ENCODE measurements at regions not wholly inside any gene's neighbourhood (a gene's known extent, or its start where the extent isn't known, plus 50 kb on each side); places are given as distances from the start of the nearest gene placed in this dataset.

- no peak for TF ChIP-seq CTCF (IDR thresholded peaks at IDR 0.05)
- no peaks in the 10 kb centered on the region for H3K9me3 ChIP-seq
- H3K36me3 ChIP-seq, result no peaks in the 10 kb centered on the region
- DNase-seq (no peak), ATAC-seq (no peak)
- no peak overlapping the region for H3K4me3 ChIP-seq
- WGBS, 2 donors, result 91% methylated on average over 2 of the region's 2 CpGs
- no peaks in the 10 kb centered on the region for H3K27me3 ChIP-seq
- no peak overlapping the region for H3K27ac ChIP-seq
- H3K4me1 ChIP-seq, result no peaks in the 10 kb centered on the region
- intact Hi-C loops (cut with DNase I), result no loop called here
Measured at GRCh38 chr4:123470640-123471039, 74.0 kb downstream of the SPRY1 start.

GRCh38 chr4:123471655-123472369, 75.2 kb downstream of the SPRY1 start:
- Histone ChIP-seq H3K4me3 (no peak overlapping the region), H3K9me3 (no peaks in the 10 kb centered on the region), H3K27ac (no peak overlapping the region), H3K27me3 (no peaks in the 10 kb centered on the region), H3K36me3 (no peaks in the 10 kb centered on the region), H3K4me1 (no peaks in the 10 kb centered on the region)
- 93 to 95% methylated on average over 3 of the region's 3 CpGs for WGBS, 2 donors
- no peak for DNase-seq
- no peak for TF ChIP-seq CTCF (IDR thresholded peaks at IDR 0.05)
- intact Hi-C loops (cut with DNase I), result no loop called here
- no peak for ATAC-seq

GRCh38 chr4:123474817-123475216, 78.2 kb downstream of the SPRY1 start:
- Histone ChIP-seq H3K9me3 (no peaks in the 10 kb centered on the region), H3K4me1 (peaks cover 0 to 10% (median 0%) of the 10 kb centered on the region in 9 donors), H3K27me3 (no peaks in the 10 kb centered on the region), H3K4me3 (no peak overlapping the region), H3K36me3 (no peaks in the 10 kb centered on the region), H3K27ac (no peak overlapping the region)
- intact Hi-C loops (cut with DNase I), result no loop called here
- WGBS, 2 donors, result 85 to 90% methylated on average over 4 of the region's 4 CpGs
- ATAC-seq, result no peak
- DNase-seq, result no peak
- TF ChIP-seq CTCF (IDR thresholded peaks at IDR 0.05), result no peak

GRCh38 chr4:123476089-123476488, 79.5 kb downstream of the SPRY1 start:
- Histone ChIP-seq H3K27ac (no peak overlapping the region), H3K36me3 (no peaks in the 10 kb centered on the region), H3K27me3 (no peaks in the 10 kb centered on the region), H3K9me3 (no peaks in the 10 kb centered on the region), H3K4me3 (no peak overlapping the region), H3K4me1 (peaks cover 0 to 10% (median 0%) of the 10 kb centered on the region in 9 donors)
- ATAC-seq (no peak), DNase-seq (no peak)
- intact Hi-C loops (cut with DNase I), result no loop called here
- TF ChIP-seq CTCF (IDR thresholded peaks at IDR 0.05), result no peak
- WGBS, 2 donors, result 0 to 46% methylated on average over 1 of the region's 1 CpG
